Keratinocyte (primary cell): ENCODE measurements at regions not wholly inside any gene's neighbourhood (a gene's known extent, or its start where the extent isn't known, plus 50 kb on each side); places are given as distances from the start of the nearest gene placed in this dataset.

Source experiments
- EZH2 ChIP-seq: IDR thresholded peaks from one replicate; pipeline ENCODE4 v1.6.1; 2012; ENCODE audit warnings: inconsistent platforms, mild to moderate bottlenecking, low read length, moderate library complexity
- TF ChIP-seq, protein P1 (sequence below), 3 experiments: IDR thresholded peaks in 1 of 3; conservative IDR thresholded peaks in 1 of 3; optimal IDR thresholded peaks in 1 of 3; 2 replicates in 2 of 3; 3 replicates in 1 of 3; pipeline versions ENCODE3 to v1.5.1; 2011; ENCODE audit warnings: low read length in 3 of 3, mild to moderate bottlenecking in 3 of 3, moderate library complexity in 2 of 3, control low read depth in 1 of 3, inconsistent platforms in 1 of 3; ENCODE audit not compliant: insufficient read depth in 2 of 3; ENCODE audit errors: extremely low read depth in 1 of 3

DNA sequence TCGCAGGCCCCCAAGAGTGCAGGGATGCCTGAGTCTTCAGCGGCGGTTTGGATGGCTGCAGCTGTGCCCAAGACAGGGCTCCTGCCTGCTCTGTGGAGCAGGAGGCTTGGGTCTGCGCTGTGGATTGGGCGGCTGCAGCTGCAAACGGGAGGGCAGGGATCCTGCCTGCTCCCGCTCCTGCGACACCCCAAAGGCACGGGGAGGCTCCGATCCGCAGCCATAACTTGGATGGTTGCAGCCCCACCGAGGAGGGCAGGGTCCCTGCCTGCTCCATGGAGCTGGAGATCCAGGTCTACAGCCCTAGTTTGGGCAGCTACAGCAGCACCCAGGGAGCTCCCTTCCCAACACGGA, 898.8 kb upstream of the NEGR1 start:
- TF ChIP-seq, protein P1, sequence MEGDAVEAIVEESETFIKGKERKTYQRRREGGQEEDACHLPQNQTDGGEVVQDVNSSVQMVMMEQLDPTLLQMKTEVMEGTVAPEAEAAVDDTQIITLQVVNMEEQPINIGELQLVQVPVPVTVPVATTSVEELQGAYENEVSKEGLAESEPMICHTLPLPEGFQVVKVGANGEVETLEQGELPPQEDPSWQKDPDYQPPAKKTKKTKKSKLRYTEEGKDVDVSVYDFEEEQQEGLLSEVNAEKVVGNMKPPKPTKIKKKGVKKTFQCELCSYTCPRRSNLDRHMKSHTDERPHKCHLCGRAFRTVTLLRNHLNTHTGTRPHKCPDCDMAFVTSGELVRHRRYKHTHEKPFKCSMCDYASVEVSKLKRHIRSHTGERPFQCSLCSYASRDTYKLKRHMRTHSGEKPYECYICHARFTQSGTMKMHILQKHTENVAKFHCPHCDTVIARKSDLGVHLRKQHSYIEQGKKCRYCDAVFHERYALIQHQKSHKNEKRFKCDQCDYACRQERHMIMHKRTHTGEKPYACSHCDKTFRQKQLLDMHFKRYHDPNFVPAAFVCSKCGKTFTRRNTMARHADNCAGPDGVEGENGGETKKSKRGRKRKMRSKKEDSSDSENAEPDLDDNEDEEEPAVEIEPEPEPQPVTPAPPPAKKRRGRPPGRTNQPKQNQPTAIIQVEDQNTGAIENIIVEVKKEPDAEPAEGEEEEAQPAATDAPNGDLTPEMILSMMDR (optimal IDR thresholded peaks at IDR 0.05 in 1 of 3, IDR thresholded peaks at IDR 0.05 in 1 of 3, conservative IDR thresholded peaks at IDR 0.05 in 1 of 3; ENCODE audit: extremely low read depth in 1 of 3, insufficient read depth in 2 of 3, low read length in 3 of 3) = no peak
- TF ChIP-seq EZH2 = no peak
